Neural cell (in vitro differentiated cells): ENCODE measurements at regions not wholly inside any gene's neighbourhood (a gene's known extent, or its start where the extent isn't known, plus 50 kb on each side); places are given as distances from the start of the nearest gene placed in this dataset.

Experiments
- CTCF ChIP-seq: fragments of 450-650 bp; IDR thresholded peaks from 2 replicates; pipeline ENCODE4 v1.5.1; 2014; ENCODE audit warnings: antibody characterized with exemption, mild to moderate bottlenecking, moderate library complexity; ENCODE audit not compliant: poor library complexity, severe bottlenecking
- EZH2 ChIP-seq: fragments of 200-600, 300-800 bp; shearing (Covaris generic), sonication (generic); IDR thresholded peaks from 2 replicates; pipeline ENCODE4 v1.6.1; 2014; ENCODE audit warnings: antibody characterized with exemption, low read length, borderline replicate concordance, mild to moderate bottlenecking; ENCODE audit not compliant: insufficient read depth, poor library complexity, severe bottlenecking
- POLR2AphosphoS5 ChIP-seq: IDR thresholded peaks from 2 replicates; pipeline ENCODE4 v1.6.1; 2012
- REST ChIP-seq: IDR thresholded peaks from 2 replicates; pipeline ENCODE4 v1.6.1; 2012; ENCODE audit warnings: borderline replicate concordance
- TAF1 ChIP-seq: IDR thresholded peaks from 2 replicates; pipeline ENCODE4 v1.6.1; 2012; ENCODE audit warnings: low read depth

DNA sequence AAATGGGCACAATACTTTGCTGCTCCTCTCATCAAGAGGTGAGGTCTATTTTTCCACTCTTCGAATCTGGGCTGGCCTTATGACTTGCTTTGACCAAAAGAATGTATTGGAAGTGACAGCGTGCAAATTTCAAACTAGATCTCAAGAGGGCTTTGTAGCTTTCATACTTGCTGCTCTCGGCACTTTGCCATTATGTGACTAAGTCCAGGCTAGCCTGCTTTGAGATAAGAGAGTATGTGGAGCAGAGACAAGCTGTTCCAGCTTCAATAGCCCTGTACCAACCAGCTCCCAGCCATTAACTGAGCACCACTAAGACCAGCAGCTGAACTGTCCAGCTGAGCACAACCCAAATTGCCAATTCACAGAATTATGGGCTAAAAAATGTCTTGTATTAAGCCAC, 124.6 kb downstream of the ACER2 start:
- TF ChIP-seq CTCF (no peak), POLR2AphosphoS5 (no peak), REST (no peak), EZH2 (no peak), TAF1 (no peak)
